HG02938 (cell line): ENCODE measurements at regions not wholly inside any gene's neighbourhood (a gene's known extent, or its start where the extent isn't known, plus 50 kb on each side); places are given as distances from the start of the nearest gene placed in this dataset.
"Not testable (repeated sequence)": the region's sequence is repeated elsewhere in the genome, so short reads cannot be mapped to it uniquely, and the experiment has no call there.

Experiments used
- ATAC-seq: cut with Tn5 transposase; IDR thresholded peaks from one replicate; pipeline ENCODE4 v1.9.1; 2021; ENCODE audit warnings: mild to moderate bottlenecking, moderate library complexity; ENCODE audit not compliant: unreplicated experiment

- no peak for ATAC-seq
Measured at GRCh38 chr4:153098427-153098826, 105.8 kb upstream of the TRIM2 start.

DNA sequence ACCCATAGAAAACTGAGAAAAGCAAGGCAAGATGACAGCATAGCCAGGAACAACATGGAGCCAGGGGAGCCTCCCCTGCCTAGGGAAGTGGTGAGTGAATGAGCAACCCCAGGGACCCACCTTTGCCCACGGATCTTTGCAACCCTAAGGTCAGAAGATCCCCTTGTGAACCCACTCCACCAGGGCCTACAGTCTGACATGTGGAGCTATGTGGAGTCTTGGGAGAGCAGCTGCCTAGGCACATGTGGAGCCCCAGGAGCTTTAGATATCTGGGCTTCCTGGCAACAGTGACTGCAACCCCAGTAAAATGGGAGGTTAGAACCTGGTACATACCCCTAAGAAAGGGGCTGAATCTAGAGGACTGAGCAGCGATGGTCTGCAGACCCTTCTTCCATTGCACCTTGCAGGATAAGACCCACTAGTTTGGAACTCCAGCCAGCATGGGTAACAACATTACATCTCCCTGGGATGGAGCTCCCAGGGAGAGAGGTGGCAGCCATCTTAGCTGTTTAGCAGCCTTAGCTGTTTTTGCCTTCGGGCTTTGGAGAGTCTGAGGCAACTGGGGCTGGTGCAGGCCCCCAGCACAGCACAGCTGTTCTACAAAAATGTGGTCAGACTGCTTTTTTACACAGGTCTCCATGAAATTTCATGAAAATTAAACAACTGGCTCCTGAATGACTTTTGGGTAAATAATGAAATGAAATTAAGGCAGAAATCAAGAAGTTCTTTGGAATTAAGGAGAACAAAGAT, 104.7 kb upstream of the TRIM2 start:
- ATAC-seq = no peak

DNA sequence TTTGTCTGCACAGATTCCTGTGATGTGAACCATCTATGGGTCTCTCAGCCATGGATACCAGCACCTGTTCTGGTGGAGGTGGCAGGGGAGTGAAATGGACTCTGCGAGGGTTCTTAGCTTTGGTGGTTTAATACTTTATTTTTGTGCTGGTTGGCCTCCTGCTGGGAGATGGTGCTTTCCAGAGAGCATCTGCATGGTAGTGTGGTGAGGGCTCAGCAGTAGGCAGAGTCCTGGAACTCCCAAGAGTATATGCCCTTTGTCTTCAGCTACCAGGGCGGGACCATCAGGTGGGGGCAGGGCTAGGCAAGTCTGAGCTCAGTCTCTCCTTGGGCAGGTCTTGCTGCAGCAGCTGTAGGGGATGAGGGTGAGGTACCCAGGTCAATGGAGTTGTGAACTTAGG, 97.5 kb upstream of the TRIM2 start:
- not testable (repeated sequence) for ATAC-seq

- ATAC-seq = no peak
Measured at GRCh38 chr4:153107246-153107645, 97.0 kb upstream of the TRIM2 start.

GRCh38 chr4:153109296-153109849, 94.9 kb upstream of the TRIM2 start:
- no peak for ATAC-seq

GRCh38 chr4:153110739-153111138, 93.5 kb upstream of the TRIM2 start:
- ATAC-seq = no peak

- ATAC-seq = no peak
Measured at GRCh38 chr4:153111426-153112040, 92.7 kb upstream of the TRIM2 start.

GRCh38 chr4:153112041-153112441, 92.2 kb upstream of the TRIM2 start:
- ATAC-seq = no peak

- ATAC-seq = no peak
Measured at GRCh38 chr4:153113061-153113837, 91.0 kb upstream of the TRIM2 start.

GRCh38 chr4:153113838-153114105, 90.5 kb upstream of the TRIM2 start:
- no peak for ATAC-seq

DNA sequence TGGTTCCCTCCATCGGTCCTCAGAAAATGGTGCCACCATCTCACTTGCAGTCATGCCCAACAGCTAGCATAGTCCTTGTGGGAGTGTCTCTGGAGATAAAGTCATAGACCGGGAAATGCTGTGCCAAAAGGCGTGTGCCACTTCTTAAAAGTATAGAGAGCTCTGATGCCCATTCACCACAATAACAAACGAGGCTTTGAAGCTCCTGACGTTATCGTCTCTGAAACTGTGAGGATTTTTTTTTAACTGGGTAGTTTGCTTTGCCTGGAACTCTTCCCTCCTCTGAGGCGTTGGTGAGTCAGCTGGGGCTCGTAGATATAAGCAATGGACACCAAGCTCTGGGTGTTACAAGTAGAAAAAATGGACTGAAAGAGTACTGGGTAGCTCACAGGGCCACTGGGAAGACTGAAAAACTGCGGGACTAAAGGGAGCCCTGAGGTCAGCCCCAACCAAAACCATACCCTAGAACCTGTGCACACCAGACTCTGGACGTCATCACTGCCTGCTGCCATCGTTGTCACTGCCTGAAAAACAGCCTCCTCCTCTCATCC, 89.4 kb upstream of the TRIM2 start:
- ATAC-seq = no peak

GRCh38 chr4:153115322-153116290, 88.6 kb upstream of the TRIM2 start:
- ATAC-seq = peak; percentile 73

- no peak for ATAC-seq
Measured at GRCh38 chr4:153116291-153116680, 88.0 kb upstream of the TRIM2 start.

- no peak for ATAC-seq
Measured at GRCh38 chr4:153116801-153117200, 87.4 kb upstream of the TRIM2 start.

DNA sequence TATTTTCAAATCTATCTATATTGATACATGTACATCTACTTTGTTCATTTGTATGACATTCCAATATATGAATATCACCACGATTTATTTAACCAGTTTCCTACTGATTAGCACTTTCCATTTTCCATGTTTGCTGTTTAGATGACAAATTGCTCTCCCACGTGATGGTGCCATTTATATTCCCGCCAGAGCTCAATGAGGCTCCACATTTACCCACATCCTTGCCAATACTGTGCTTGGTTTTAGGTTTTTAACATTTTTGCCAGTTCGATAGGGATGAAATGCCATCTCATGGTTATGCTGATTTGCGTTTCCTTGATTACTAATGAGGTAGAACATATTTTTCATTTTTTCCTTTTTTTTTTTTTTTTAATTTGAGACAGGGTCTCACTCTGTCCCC, 86.7 kb upstream of the TRIM2 start:
- no peak for ATAC-seq

DNA sequence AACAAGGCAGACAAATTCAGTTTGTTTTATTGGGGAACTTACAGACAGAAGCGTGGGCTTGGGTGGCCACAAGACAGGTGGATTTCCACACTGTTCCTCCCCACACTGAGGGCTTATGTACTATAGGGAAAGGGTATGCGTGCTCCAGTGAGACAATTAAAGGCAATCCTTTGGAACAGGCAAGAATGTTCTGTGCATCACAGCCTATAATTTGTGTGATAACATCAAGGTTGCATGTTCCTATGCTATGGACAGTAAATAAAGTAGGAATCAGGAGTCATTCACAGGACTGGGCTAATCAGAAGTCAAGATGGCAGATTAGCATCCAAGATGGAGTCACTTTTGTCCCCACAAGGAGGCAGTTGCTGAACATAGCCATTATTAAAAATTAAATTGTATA, 84.6 kb upstream of the TRIM2 start:
- ATAC-seq = no peak

GRCh38 chr4:153120235-153120634, 84.0 kb upstream of the TRIM2 start:
- ATAC-seq = no peak

- no peak for ATAC-seq
Measured at GRCh38 chr4:153122855-153123254, 81.4 kb upstream of the TRIM2 start.

DNA sequence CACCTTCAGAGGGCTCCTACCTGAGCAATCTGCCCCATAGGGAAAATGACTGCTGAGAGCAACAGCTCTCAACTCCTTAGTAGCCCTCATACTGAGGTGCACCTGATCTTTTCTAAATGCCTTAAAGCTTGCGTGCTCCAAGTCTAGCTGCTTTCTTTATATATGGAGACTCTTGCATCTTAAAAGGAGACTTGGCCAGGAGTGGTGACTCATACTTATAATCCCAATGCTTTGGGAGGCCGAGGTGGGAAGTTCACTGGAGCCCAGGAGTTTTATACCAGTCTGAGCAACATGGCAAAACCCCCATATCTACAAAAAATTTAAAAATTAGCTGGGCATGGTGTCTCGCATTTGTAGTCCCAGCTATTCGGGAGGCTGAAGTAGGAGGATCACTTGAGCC, 78.1 kb upstream of the TRIM2 start:
- no peak for ATAC-seq

DNA sequence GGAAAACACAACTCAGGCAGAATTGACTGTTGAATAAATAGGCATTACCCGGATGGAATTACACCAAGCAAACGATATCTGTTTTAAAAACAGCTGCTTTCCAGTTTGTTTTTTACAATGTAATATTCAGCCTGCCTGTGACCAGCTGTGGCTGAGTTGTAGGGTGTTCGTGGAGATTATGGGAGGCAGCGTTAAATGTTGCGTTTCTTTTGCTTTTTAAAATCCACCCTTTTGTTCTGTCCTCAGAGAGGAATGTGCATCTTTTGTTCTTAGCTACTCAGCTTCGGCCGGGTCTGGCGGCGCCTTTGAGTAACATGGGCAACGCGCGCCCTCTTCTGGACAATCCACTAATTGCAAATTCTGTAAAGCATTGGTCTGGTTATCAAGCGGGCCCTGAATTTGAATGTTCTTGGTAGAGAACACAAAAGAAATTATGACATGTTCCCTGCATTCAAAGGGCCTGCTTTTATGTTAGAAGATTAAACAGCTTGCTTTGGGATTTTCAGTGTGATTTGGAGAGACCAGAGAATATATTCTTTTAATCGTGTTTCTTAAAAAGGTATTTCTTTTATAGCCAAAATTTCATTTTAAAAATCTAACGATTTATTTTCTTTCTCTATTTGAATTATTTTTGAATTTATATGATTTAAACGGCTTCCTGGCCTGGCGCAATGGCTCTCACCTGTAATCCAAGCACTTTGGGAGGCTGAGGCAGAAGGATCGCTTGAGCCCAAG, 76.3 kb upstream of the TRIM2 start:
- ATAC-seq = peak; percentile 67
